Activated T-cell treated with anti-CD3 and anti-CD28 coated beads, Interleukin-2, amount 50 U/mL, for 24 hours (primary cell): ENCODE measurements at regions not wholly inside any gene's neighbourhood (a gene's known extent, or its start where the extent isn't known, plus 50 kb on each side); places are given as distances from the start of the nearest gene placed in this dataset.

Experiments used
- DNase-seq: peaks from one replicate; pipeline ENCODE4 v3.0.0-alpha.2; 2020
- H3K27ac Mint-ChIP-seq: 2 replicates; pipeline ENCODE4 v1.8.0; 2020; ENCODE audit warnings: mild to moderate bottlenecking, mixed read lengths
- H3K27me3 Mint-ChIP-seq: 2 replicates; pipeline ENCODE4 v1.8.0; 2020; ENCODE audit warnings: mixed read lengths
- H3K36me3 Mint-ChIP-seq: 2 replicates; pipeline ENCODE4 v1.8.0; 2020; ENCODE audit warnings: low read depth, mixed read lengths
- H3K4me1 Mint-ChIP-seq: 2 replicates; pipeline ENCODE4 v1.8.0; 2020; ENCODE audit warnings: low read depth, mixed read lengths
- H3K4me3 Mint-ChIP-seq: 2 replicates; pipeline ENCODE4 v1.8.0; 2020; ENCODE audit warnings: mild to moderate bottlenecking, moderate library complexity, mixed read lengths
- H3K9me3 Mint-ChIP-seq: 2 replicates; pipeline ENCODE4 v1.8.0; 2020; ENCODE audit warnings: mixed read lengths

- no peak overlapping the region for H3K4me3 Mint-ChIP-seq
These were observed 150.2 kb downstream of the SNX19 start for GRCh38 chr11:130765951-130766649.

GRCh38 chr11:130766650-130767565 lies 149.4 kb downstream of the SNX19 start:
- Mint-ChIP-seq H3K36me3 (no peaks in the 10 kb centered on the region), H3K27ac (no peak overlapping the region), H3K4me3 (no peak overlapping the region), H3K27me3 (no peaks in the 10 kb centered on the region), H3K4me1 (no peaks in the 10 kb centered on the region), H3K9me3 (no peaks in the 10 kb centered on the region)
- no peak for DNase-seq

More at GRCh38 chr11:130765951-130766649, 150.2 kb downstream of the SNX19 start:
- Mint-ChIP-seq H3K27ac (no peak overlapping the region), H3K4me1 (no peaks in the 10 kb centered on the region), H3K9me3 (no peaks in the 10 kb centered on the region), H3K27me3 (no peaks in the 10 kb centered on the region), H3K36me3 (no peaks in the 10 kb centered on the region)
- DNase-seq = no peak

- H3K36me3 Mint-ChIP-seq = no peaks in the 10 kb centered on the region
- H3K9me3 Mint-ChIP-seq = no peaks in the 10 kb centered on the region
- H3K27me3 Mint-ChIP-seq = no peaks in the 10 kb centered on the region
- no peak overlapping the region for H3K4me3 Mint-ChIP-seq
- no peak overlapping the region for H3K27ac Mint-ChIP-seq
- no peak for DNase-seq
- no peaks in the 10 kb centered on the region for H3K4me1 Mint-ChIP-seq
These were observed 146.3 kb downstream of the SNX19 start for GRCh38 chr11:130769782-130770535.

- Mint-ChIP-seq H3K9me3 (no peaks in the 10 kb centered on the region), H3K27me3 (peaks cover 4% of the 10 kb centered on the region), H3K27ac (no peak overlapping the region), H3K4me3 (no peak overlapping the region), H3K36me3 (no peaks in the 10 kb centered on the region), H3K4me1 (no peaks in the 10 kb centered on the region)
- DNase-seq = no peak
These were observed 144.6 kb downstream of the SNX19 start for GRCh38 chr11:130771708-130772107.

GRCh38 chr11:130772266-130773227 lies 143.7 kb downstream of the SNX19 start:
- no peaks in the 10 kb centered on the region for H3K9me3 Mint-ChIP-seq
- no peak overlapping the region for H3K4me3 Mint-ChIP-seq
- H3K27me3 Mint-ChIP-seq = peaks cover 9% of the 10 kb centered on the region
- H3K27ac Mint-ChIP-seq = no peak overlapping the region
- no peaks in the 10 kb centered on the region for H3K36me3 Mint-ChIP-seq
- no peaks in the 10 kb centered on the region for H3K4me1 Mint-ChIP-seq
- DNase-seq = no peak

GRCh38 chr11:130773244-130773820 lies 142.9 kb downstream of the SNX19 start:
- H3K27ac Mint-ChIP-seq = no peak overlapping the region
- H3K4me3 Mint-ChIP-seq = no peak overlapping the region
- peaks cover 13% of the 10 kb centered on the region for H3K27me3 Mint-ChIP-seq
- no peaks in the 10 kb centered on the region for H3K36me3 Mint-ChIP-seq
- no peaks in the 10 kb centered on the region for H3K9me3 Mint-ChIP-seq
- H3K4me1 Mint-ChIP-seq = no peaks in the 10 kb centered on the region
- no peak for DNase-seq

- Mint-ChIP-seq H3K27ac (no peak overlapping the region), H3K4me1 (no peaks in the 10 kb centered on the region), H3K4me3 (no peak overlapping the region), H3K27me3 (peaks cover 13% of the 10 kb centered on the region), H3K9me3 (no peaks in the 10 kb centered on the region), H3K36me3 (no peaks in the 10 kb centered on the region)
- DNase-seq = no peak
These were observed 141.6 kb downstream of the SNX19 start for GRCh38 chr11:130774703-130775102.

- Mint-ChIP-seq H3K4me1 (no peaks in the 10 kb centered on the region), H3K27ac (no peak overlapping the region), H3K9me3 (no peaks in the 10 kb centered on the region), H3K36me3 (no peaks in the 10 kb centered on the region), H3K4me3 (no peak overlapping the region), H3K27me3 (peaks cover 13% of the 10 kb centered on the region)
- no peak for DNase-seq
These were observed 140.8 kb downstream of the SNX19 start for GRCh38 chr11:130775306-130776060.

- H3K9me3 Mint-ChIP-seq = no peaks in the 10 kb centered on the region
- no peaks in the 10 kb centered on the region for H3K4me1 Mint-ChIP-seq
- no peak overlapping the region for H3K27ac Mint-ChIP-seq
- peaks cover 13% of the 10 kb centered on the region for H3K27me3 Mint-ChIP-seq
- H3K4me3 Mint-ChIP-seq = no peak overlapping the region
- no peak for DNase-seq
- no peaks in the 10 kb centered on the region for H3K36me3 Mint-ChIP-seq
These were observed 140.2 kb downstream of the SNX19 start for GRCh38 chr11:130776061-130776419.

GRCh38 chr11:130778026-130778425 lies 138.3 kb downstream of the SNX19 start:
- H3K4me3 Mint-ChIP-seq = no peak overlapping the region
- H3K27ac Mint-ChIP-seq = no peak overlapping the region
- no peak for DNase-seq
- H3K9me3 Mint-ChIP-seq = no peaks in the 10 kb centered on the region
- H3K27me3 Mint-ChIP-seq = peaks cover 13% of the 10 kb centered on the region
- no peaks in the 10 kb centered on the region for H3K36me3 Mint-ChIP-seq
- H3K4me1 Mint-ChIP-seq = no peaks in the 10 kb centered on the region

GRCh38 chr11:130778705-130779104 lies 137.6 kb downstream of the SNX19 start:
- no peaks in the 10 kb centered on the region for H3K4me1 Mint-ChIP-seq
- H3K4me3 Mint-ChIP-seq = no peak overlapping the region
- H3K9me3 Mint-ChIP-seq = no peaks in the 10 kb centered on the region
- H3K36me3 Mint-ChIP-seq = no peaks in the 10 kb centered on the region
- no peak overlapping the region for H3K27ac Mint-ChIP-seq
- H3K27me3 Mint-ChIP-seq = peaks cover 13% of the 10 kb centered on the region
- no peak for DNase-seq

GRCh38 chr11:130779267-130779666 lies 137.0 kb downstream of the SNX19 start:
- H3K27me3 Mint-ChIP-seq = peaks cover 13% of the 10 kb centered on the region
- no peaks in the 10 kb centered on the region for H3K36me3 Mint-ChIP-seq
- no peak overlapping the region for H3K4me3 Mint-ChIP-seq
- DNase-seq = no peak
- H3K9me3 Mint-ChIP-seq = no peaks in the 10 kb centered on the region
- no peak overlapping the region for H3K27ac Mint-ChIP-seq
- no peaks in the 10 kb centered on the region for H3K4me1 Mint-ChIP-seq

- Mint-ChIP-seq H3K4me1 (no peaks in the 10 kb centered on the region), H3K4me3 (no peak overlapping the region), H3K9me3 (no peaks in the 10 kb centered on the region), H3K36me3 (no peaks in the 10 kb centered on the region), H3K27me3 (peaks cover 13% of the 10 kb centered on the region), H3K27ac (no peak overlapping the region)
- DNase-seq = no peak
These were observed 136.3 kb downstream of the SNX19 start for GRCh38 chr11:130779943-130780342.
